HG02973 (cell line): ENCODE measurements at regions not wholly inside any gene's neighbourhood (a gene's known extent, or its start where the extent isn't known, plus 50 kb on each side); places are given as distances from the start of the nearest gene placed in this dataset.
A peak's percentile ranks its signal among the peaks of the same experiment; 100 is the strongest.
"Not testable (repeated sequence)": the region's sequence is repeated elsewhere in the genome, so short reads cannot be mapped to it uniquely, and the experiment has no call there.

Experiments used
- ATAC-seq: cut with Tn5 transposase; IDR thresholded peaks from one replicate; pipeline ENCODE4 v1.9.1; 2021; ENCODE audit warnings: moderate library complexity; ENCODE audit not compliant: unreplicated experiment

GRCh38 chr1:222077206-222077605 lies 335.3 kb upstream of the DUSP10 start:
- ATAC-seq: no peak

- ATAC-seq: no peak
Observed at GRCh38 chr1:222074317-222074716, 332.4 kb upstream of the DUSP10 start.

- no peak for ATAC-seq
Observed at GRCh38 chr1:222073307-222073995, 331.6 kb upstream of the DUSP10 start.

GRCh38 chr1:222071387-222071786 lies 329.5 kb upstream of the DUSP10 start:
- no peak for ATAC-seq

GRCh38 chr1:222068937-222069336 lies 327.0 kb upstream of the DUSP10 start:
- no peak for ATAC-seq

- no peak for ATAC-seq
Observed at GRCh38 chr1:222068101-222068500, 326.2 kb upstream of the DUSP10 start.

GRCh38 chr1:222066539-222066938 lies 324.6 kb upstream of the DUSP10 start:
- ATAC-seq: no peak

GRCh38 chr1:222065234-222065633 lies 323.3 kb upstream of the DUSP10 start:
- no peak for ATAC-seq

GRCh38 chr1:222064388-222065211 lies 322.7 kb upstream of the DUSP10 start:
- ATAC-seq: no peak

GRCh38 chr1:222062640-222063039 lies 320.8 kb upstream of the DUSP10 start:
- no peak for ATAC-seq

GRCh38 chr1:222061711-222062359 lies 319.9 kb upstream of the DUSP10 start:
- no peak for ATAC-seq

- ATAC-seq: no peak
Observed at GRCh38 chr1:222060210-222060916, 318.5 kb upstream of the DUSP10 start.

- no peak for ATAC-seq
Observed at GRCh38 chr1:222058249-222058648, 316.4 kb upstream of the DUSP10 start.

GRCh38 chr1:222057162-222057561 lies 315.3 kb upstream of the DUSP10 start:
- ATAC-seq: no peak

- ATAC-seq: no peak
Observed at GRCh38 chr1:222054416-222054815, 312.5 kb upstream of the DUSP10 start.

- no peak for ATAC-seq
Observed at GRCh38 chr1:222053790-222054294, 312.0 kb upstream of the DUSP10 start.

- ATAC-seq: not testable (repeated sequence)
Observed at GRCh38 chr1:222051311-222051710, 309.4 kb upstream of the DUSP10 start.

- ATAC-seq: not testable (repeated sequence)
Observed at GRCh38 chr1:222049661-222050060, 307.8 kb upstream of the DUSP10 start.

GRCh38 chr1:222049176-222049575 lies 307.3 kb upstream of the DUSP10 start:
- no peak for ATAC-seq

GRCh38 chr1:222048094-222048595 lies 306.3 kb upstream of the DUSP10 start:
- ATAC-seq: peak; percentile 81

- ATAC-seq: no peak
Observed at GRCh38 chr1:222047366-222047765, 305.5 kb upstream of the DUSP10 start.
